A673 (cell line): ENCODE measurements at regions not wholly inside any gene's neighbourhood (a gene's known extent, or its start where the extent isn't known, plus 50 kb on each side); places are given as distances from the start of the nearest gene placed in this dataset.

ENCODE experiments used
- BruUV-seq: library from RNA; stranded (reverse); fragments of 400-500 nt; replicated peaks from 2 replicates; lab custom pipeline; 2021; lab: Mats Ljungman, UMichigan
- CTCF ChIA-PET: fragments of 300-600 bp; sonication (Branson Sonifier 250); formaldehyde crosslinking; loops from one replicate; lab custom pipeline; 2022; ENCODE audit warnings: antibody characterized with exemption; lab: Charles Lee
- POLR2A ChIA-PET: fragments of 300-600 bp; sonication (Branson Sonifier 250); formaldehyde crosslinking; loops from one replicate; lab custom pipeline; 2022; ENCODE audit warnings: antibody characterized with exemption; ENCODE audit not compliant: low non-redundant PET; lab: Charles Lee
- DNase-seq: peaks from one replicate; pipeline ENCODE4 v3.0.0-alpha.2; 2015; ENCODE audit warnings: low spot score
- H3K27ac ChIP-seq: fragments of 200-600 bp; sonication (generic); 2 replicates; pipeline ENCODE4 v1.5.1; 2016; ENCODE audit warnings: mixed run types, low read depth, mild to moderate bottlenecking, mixed read lengths, antibody characterized with exemption, low read length; ENCODE audit not compliant: poor library complexity, severe bottlenecking
- H3K27me3 ChIP-seq: fragments of 200-600 bp; sonication (generic); replicated peaks from 2 replicates; pipeline ENCODE4 v1.6.1; 2017; ENCODE audit warnings: mixed run types, low read depth, mild to moderate bottlenecking, mixed read lengths, antibody characterized with exemption, low read length; ENCODE audit not compliant: insufficient read depth, poor library complexity
- H3K36me3 ChIP-seq: fragments of 200-600 bp; sonication (generic); 2 replicates; pipeline ENCODE4 v1.6.1; 2016; ENCODE audit warnings: mixed run types, mild to moderate bottlenecking, mixed read lengths, antibody characterized with exemption, low read length; ENCODE audit not compliant: insufficient read depth, poor library complexity, severe bottlenecking
- H3K4me1 ChIP-seq: fragments of 200-600 bp; sonication (generic); 2 replicates; pipeline ENCODE4 v1.6.1; 2017; ENCODE audit warnings: mixed run types, mild to moderate bottlenecking, mixed read lengths, antibody characterized with exemption, low read length; ENCODE audit not compliant: insufficient read depth, poor library complexity, severe bottlenecking
- H3K4me3 ChIP-seq: fragments of 200-600 bp; sonication (generic); 2 replicates; pipeline ENCODE4 v1.5.1; 2016; ENCODE audit warnings: low read depth, mixed run types, mild to moderate bottlenecking, mixed read lengths, low read length; ENCODE audit not compliant: poor library complexity, severe bottlenecking
- H3K9me3 ChIP-seq: fragments of 200-600 bp; sonication (generic); 2 replicates; pipeline ENCODE4 v1.6.1; 2016; ENCODE audit warnings: mixed run types, low read depth, mild to moderate bottlenecking, mixed read lengths, antibody characterized with exemption, low read length; ENCODE audit not compliant: poor library complexity, severe bottlenecking
- EZH2 ChIP-seq: fragments of 200-600 bp; sonication (generic); IDR thresholded peaks from 2 replicates; pipeline ENCODE4 v1.6.1; 2017; ENCODE audit warnings: borderline replicate concordance, low read depth, mild to moderate bottlenecking, mixed read lengths, antibody characterized with exemption, low read length; ENCODE audit not compliant: poor library complexity, severe bottlenecking
- intact Hi-C: fragments of 100-400 bp; cut with micrococcal nuclease; formaldehyde crosslinking; loops from one replicate; pipeline ENCODE4 v1.10.0; 2022; ENCODE audit not compliant: unreplicated experiment
- TF ChIP-seq, protein P1 (sequence below): fragments of 300-800, 200-600 bp; sonication (generic); conservative IDR thresholded peaks from 2 replicates; pipeline ENCODE4 v1.5.1; 2017; ENCODE audit warnings: low read depth, mild to moderate bottlenecking, antibody characterized with exemption, low read length, moderate library complexity, mixed read lengths

DNA sequence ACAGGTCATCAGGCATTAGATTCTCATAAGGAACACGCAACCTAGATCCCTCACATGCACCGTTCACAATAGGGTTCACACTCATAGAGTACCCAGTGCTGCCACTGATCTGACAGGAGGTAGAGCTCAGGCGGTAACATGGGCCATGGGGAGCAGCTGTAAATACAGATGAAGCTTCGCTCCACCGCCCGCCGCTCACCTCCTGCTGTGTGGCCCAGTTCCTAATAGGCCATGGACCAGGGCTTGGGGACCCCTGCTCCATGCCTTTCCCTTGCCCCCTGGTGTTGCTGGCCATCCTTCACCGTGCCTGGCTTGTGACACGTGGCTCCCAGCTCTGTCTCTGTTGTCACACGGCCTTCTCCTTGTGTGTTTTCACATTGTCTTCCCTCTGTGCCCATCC lies 171.1 kb upstream of the JARID2 start:
- POLR2A ChIA-PET, result no interaction called here
- H3K36me3 ChIP-seq, result no peaks in the 10 kb centered on the region
- no peak for TF ChIP-seq EZH2
- TF ChIP-seq, protein P1, sequence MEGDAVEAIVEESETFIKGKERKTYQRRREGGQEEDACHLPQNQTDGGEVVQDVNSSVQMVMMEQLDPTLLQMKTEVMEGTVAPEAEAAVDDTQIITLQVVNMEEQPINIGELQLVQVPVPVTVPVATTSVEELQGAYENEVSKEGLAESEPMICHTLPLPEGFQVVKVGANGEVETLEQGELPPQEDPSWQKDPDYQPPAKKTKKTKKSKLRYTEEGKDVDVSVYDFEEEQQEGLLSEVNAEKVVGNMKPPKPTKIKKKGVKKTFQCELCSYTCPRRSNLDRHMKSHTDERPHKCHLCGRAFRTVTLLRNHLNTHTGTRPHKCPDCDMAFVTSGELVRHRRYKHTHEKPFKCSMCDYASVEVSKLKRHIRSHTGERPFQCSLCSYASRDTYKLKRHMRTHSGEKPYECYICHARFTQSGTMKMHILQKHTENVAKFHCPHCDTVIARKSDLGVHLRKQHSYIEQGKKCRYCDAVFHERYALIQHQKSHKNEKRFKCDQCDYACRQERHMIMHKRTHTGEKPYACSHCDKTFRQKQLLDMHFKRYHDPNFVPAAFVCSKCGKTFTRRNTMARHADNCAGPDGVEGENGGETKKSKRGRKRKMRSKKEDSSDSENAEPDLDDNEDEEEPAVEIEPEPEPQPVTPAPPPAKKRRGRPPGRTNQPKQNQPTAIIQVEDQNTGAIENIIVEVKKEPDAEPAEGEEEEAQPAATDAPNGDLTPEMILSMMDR, result no peak
- BruUV-seq, result no TSS peak
- CTCF ChIA-PET, result no interaction called here
- H3K4me3 ChIP-seq, result no peak overlapping the region
- H3K27ac ChIP-seq, result no peak overlapping the region
- no peak for DNase-seq
- H3K27me3 ChIP-seq, result no peaks in the 10 kb centered on the region
- H3K4me1 ChIP-seq, result peaks cover 5% of the 10 kb centered on the region
- intact Hi-C loops, result no loop called here
- H3K9me3 ChIP-seq, result no peaks in the 10 kb centered on the region

DNA sequence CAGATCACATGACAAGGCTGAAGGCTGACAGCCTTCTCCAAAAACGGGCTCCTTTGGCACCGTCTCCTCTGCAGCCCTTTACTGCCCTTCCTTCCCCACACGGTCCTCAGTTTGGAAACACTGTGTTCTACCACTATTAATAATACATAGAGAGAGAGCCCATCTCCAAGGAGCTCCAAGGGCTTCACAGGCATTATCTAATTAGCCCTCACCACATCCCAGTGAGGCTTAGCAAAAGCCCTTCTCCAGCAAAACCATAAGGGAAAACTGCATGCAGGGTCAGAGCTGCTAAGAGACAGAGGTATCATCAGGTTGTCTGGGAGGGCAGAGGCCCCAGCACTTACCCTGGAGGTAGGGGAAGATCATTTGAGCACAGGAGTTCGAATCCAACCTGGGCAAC lies 169.3 kb upstream of the JARID2 start:
- BruUV-seq, result no TSS peak
- CTCF ChIA-PET, result interaction anchor here (0.6 kb wide), 1 partner anchor 277 kb away, joined by 3 read pairs; no protein-coding TSS in a partner anchor
- TF ChIP-seq EZH2, result no peak
- TF ChIP-seq, protein P1, result no peak
- Histone ChIP-seq H3K27me3 (no peaks in the 10 kb centered on the region), H3K4me1 (peaks cover 5% of the 10 kb centered on the region), H3K9me3 (no peaks in the 10 kb centered on the region), H3K4me3 (no peak overlapping the region), H3K27ac (no peak overlapping the region), H3K36me3 (no peaks in the 10 kb centered on the region)
- intact Hi-C loops, result no loop called here
- POLR2A ChIA-PET, result no interaction called here
- no peak for DNase-seq

DNA sequence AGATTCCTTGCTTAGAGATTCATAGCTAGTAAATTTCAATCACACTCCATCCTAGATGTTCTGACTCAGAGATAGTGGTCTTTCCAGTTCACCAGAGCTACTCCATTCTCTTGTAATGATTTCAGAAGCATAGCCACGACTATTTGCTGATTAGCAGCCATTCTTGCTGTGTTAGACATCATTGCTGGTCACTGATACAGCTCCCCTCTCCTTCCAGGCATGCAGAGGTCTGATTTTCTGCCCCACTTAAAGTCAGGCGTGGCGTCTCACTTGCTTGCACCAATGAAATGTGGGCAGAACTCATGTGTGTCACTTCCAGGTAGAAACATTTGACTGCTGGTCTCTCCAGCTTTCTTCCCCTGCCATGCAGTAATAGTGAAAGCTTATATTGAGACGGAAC lies 168.9 kb upstream of the JARID2 start:
- no peaks in the 10 kb centered on the region for H3K27me3 ChIP-seq
- peaks cover 5% of the 10 kb centered on the region for H3K4me1 ChIP-seq
- H3K27ac ChIP-seq, result no peak overlapping the region
- TF ChIP-seq, protein P1, result no peak
- no peak for TF ChIP-seq EZH2
- intact Hi-C loops, result no loop called here
- H3K4me3 ChIP-seq, result no peak overlapping the region
- H3K36me3 ChIP-seq, result no peaks in the 10 kb centered on the region
- CTCF ChIA-PET, result interaction anchor here (0.6 kb wide), 1 partner anchor 277 kb away, joined by 3 read pairs; no protein-coding TSS in a partner anchor
- no peak for DNase-seq
- BruUV-seq, result no TSS peak
- H3K9me3 ChIP-seq, result no peaks in the 10 kb centered on the region
- POLR2A ChIA-PET, result no interaction called here
